ENCODE measurements at regions not wholly inside any gene's neighbourhood (a gene's known extent, or its start where the extent isn't known, plus 50 kb on each side); places are given as distances from the start of the nearest gene placed in this dataset.

DNA sequence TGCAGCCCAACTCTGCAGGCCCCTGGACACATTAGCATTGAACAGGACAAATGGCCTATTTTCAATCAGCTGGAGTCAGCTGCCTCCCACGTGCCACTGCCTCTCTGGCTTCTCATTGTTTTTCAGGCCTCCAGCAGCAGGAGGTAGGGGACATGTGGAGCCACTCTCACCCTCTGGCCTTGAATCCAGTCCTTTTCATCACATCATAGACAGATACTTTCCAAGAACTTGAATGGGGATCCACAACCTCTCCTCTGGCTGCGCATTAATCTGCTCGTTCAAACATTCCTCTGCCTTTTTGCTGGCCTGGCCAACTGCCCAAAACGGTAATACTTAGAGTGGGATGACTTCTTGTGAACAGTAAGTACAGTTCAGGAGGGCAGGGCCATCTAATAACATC lies 592.3 kb downstream of the PKHD1 start:
- Histone ChIP-seq H3K36me3 (no peaks in the 10 kb centered on the region), H3K27me3 (no peaks in the 10 kb centered on the region), H3K4me1 (peaks cover 0 to 27% (median 0%) of the 10 kb centered on the region in 3 donors), H3K27ac (peak overlapping the region in 2 of 4 donors; percentile 8 to 54), H3K4me3 (no peak overlapping the region), H3K9me3 (no peaks in the 10 kb centered on the region)
- 33 to 35% methylated on average over 4 of the region's 4 CpGs for WGBS, 2 donors
- DNase-seq, result no peak
- no peak for TF ChIP-seq POLR2A (IDR thresholded peaks at IDR 0.05)
- TF ChIP-seq, protein P1, sequence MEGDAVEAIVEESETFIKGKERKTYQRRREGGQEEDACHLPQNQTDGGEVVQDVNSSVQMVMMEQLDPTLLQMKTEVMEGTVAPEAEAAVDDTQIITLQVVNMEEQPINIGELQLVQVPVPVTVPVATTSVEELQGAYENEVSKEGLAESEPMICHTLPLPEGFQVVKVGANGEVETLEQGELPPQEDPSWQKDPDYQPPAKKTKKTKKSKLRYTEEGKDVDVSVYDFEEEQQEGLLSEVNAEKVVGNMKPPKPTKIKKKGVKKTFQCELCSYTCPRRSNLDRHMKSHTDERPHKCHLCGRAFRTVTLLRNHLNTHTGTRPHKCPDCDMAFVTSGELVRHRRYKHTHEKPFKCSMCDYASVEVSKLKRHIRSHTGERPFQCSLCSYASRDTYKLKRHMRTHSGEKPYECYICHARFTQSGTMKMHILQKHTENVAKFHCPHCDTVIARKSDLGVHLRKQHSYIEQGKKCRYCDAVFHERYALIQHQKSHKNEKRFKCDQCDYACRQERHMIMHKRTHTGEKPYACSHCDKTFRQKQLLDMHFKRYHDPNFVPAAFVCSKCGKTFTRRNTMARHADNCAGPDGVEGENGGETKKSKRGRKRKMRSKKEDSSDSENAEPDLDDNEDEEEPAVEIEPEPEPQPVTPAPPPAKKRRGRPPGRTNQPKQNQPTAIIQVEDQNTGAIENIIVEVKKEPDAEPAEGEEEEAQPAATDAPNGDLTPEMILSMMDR (IDR thresholded peaks at IDR 0.05), result no peak
- intact Hi-C loops (cut with DNase I), result no loop called here

- Histone ChIP-seq H3K4me3 (no peak overlapping the region), H3K27me3 (no peaks in the 10 kb centered on the region), H3K9me3 (no peaks in the 10 kb centered on the region), H3K4me1 (peaks cover 0 to 27% (median 0%) of the 10 kb centered on the region in 3 donors), H3K36me3 (no peaks in the 10 kb centered on the region), H3K27ac (peak overlapping the region in 1 of 4 donors; percentile 8)
- no peak for TF ChIP-seq POLR2A (IDR thresholded peaks at IDR 0.05)
- TF ChIP-seq, protein P1 (IDR thresholded peaks at IDR 0.05), result no peak
- 60 to 63% methylated on average over 3 of the region's 3 CpGs for WGBS, 2 donors
- intact Hi-C loops (cut with DNase I), result no loop called here
- no peak for DNase-seq
Measured at GRCh38 chr6:51495610-51496396, 591.6 kb downstream of the PKHD1 start.

DNA sequence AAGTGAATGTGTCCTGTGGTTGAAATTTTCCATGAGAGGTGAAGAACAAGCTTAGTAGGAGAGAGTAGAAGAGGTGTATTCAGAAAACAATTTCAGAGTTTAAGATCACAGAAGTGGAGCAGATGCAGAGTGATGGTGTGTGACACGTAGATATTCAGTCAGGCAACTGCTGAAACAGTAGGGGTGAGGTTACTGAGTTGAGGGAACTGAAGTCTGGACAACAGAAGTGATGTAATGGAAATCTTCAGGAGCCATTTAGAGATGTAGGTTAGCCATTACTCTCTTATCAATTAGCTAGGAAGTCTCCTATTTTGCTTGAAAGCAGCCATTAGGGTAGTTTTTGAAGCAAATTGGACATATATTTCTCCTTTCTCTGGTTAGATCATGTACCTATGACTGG lies 584.4 kb downstream of the PKHD1 start:
- Histone ChIP-seq H3K27me3 (no peaks in the 10 kb centered on the region), H3K27ac (no peak overlapping the region), H3K4me3 (no peak overlapping the region), H3K9me3 (no peaks in the 10 kb centered on the region), H3K4me1 (peaks cover 0 to 6% (median 0%) of the 10 kb centered on the region in 3 donors), H3K36me3 (no peaks in the 10 kb centered on the region)
- no peak for DNase-seq
- intact Hi-C loops (cut with DNase I), result no loop called here
- WGBS, 2 donors, result 67 to 79% methylated on average over 1 of the region's 1 CpG
- no peak for TF ChIP-seq POLR2A (IDR thresholded peaks at IDR 0.05)
- TF ChIP-seq, protein P1 (IDR thresholded peaks at IDR 0.05), result no peak

GRCh38 chr6:51505434-51505833 lies 582.0 kb downstream of the PKHD1 start:
- Histone ChIP-seq H3K9me3 (no peaks in the 10 kb centered on the region), H3K4me3 (no peak overlapping the region), H3K36me3 (no peaks in the 10 kb centered on the region), H3K27ac (no peak overlapping the region), H3K27me3 (no peaks in the 10 kb centered on the region), H3K4me1 (peaks cover 0 to 6% (median 0%) of the 10 kb centered on the region in 3 donors)
- no peak for TF ChIP-seq POLR2A (IDR thresholded peaks at IDR 0.05)
- TF ChIP-seq, protein P1 (IDR thresholded peaks at IDR 0.05), result no peak
- intact Hi-C loops (cut with DNase I), result no loop called here
- DNase-seq, result no peak

- Histone ChIP-seq H3K27me3 (no peaks in the 10 kb centered on the region), H3K4me3 (no peak overlapping the region), H3K9me3 (no peaks in the 10 kb centered on the region), H3K27ac (no peak overlapping the region), H3K36me3 (no peaks in the 10 kb centered on the region), H3K4me1 (peaks cover 0 to 13% (median 0%) of the 10 kb centered on the region in 3 donors)
- 87 to 90% methylated on average over 5 of the region's 5 CpGs for WGBS, 2 donors
- no peak for TF ChIP-seq POLR2A (IDR thresholded peaks at IDR 0.05)
- TF ChIP-seq, protein P1 (IDR thresholded peaks at IDR 0.05), result no peak
- no peak for DNase-seq
- intact Hi-C loops (cut with DNase I), result no loop called here
Measured at GRCh38 chr6:51509597-51509996, 577.8 kb downstream of the PKHD1 start.

All from esophagus squamous epithelium (tissue), 5 donors.